Hepatocyte (in vitro differentiated cells): ENCODE measurements at regions not wholly inside any gene's neighbourhood (a gene's known extent, or its start where the extent isn't known, plus 50 kb on each side); places are given as distances from the start of the nearest gene placed in this dataset.

Experiments used
- DNase-seq: peaks from one replicate; pipeline ENCODE4 v3.0.0-alpha.2; 2016; ENCODE audit warnings: low spot score
- H2AFZ ChIP-seq: fragments of 200-600 bp; sonication (generic); 2 replicates; pipeline ENCODE4 v1.6.0; 2016; ENCODE audit warnings: antibody characterized with exemption, mild to moderate bottlenecking
- H3K27ac ChIP-seq: fragments of 200-600 bp; sonication (generic); 2 replicates; pipeline ENCODE4 v1.5.1; 2016; ENCODE audit warnings: mild to moderate bottlenecking
- H3K27me3 ChIP-seq: fragments of 200-600 bp; sonication (generic); 2 replicates; pipeline ENCODE4 v1.6.1; 2016
- H3K36me3 ChIP-seq: fragments of 200-600 bp; sonication (generic); replicated peaks from 2 replicates; pipeline ENCODE4 v1.5.1; 2016; ENCODE audit warnings: low read depth; ENCODE audit not compliant: insufficient read depth
- H3K4me1 ChIP-seq: fragments of 200-600 bp; sonication (generic); 2 replicates; pipeline ENCODE4 v1.5.1; 2016; ENCODE audit warnings: mild to moderate bottlenecking, moderate library complexity; ENCODE audit not compliant: insufficient read depth
- H3K4me2 ChIP-seq: fragments of 200-600 bp; sonication (generic); 2 replicates; pipeline ENCODE4 v1.6.0; 2016
- H3K4me3 ChIP-seq: fragments of 200-600 bp; sonication (generic); 2 replicates; pipeline ENCODE4 v1.5.1; 2016; ENCODE audit warnings: mild to moderate bottlenecking
- H3K79me2 ChIP-seq: fragments of 200-600 bp; sonication (generic); 2 replicates; pipeline ENCODE4 v1.6.0; 2017; ENCODE audit warnings: mild to moderate bottlenecking
- H3K9me2 ChIP-seq: fragments of 200-600 bp; sonication (generic); replicated peaks from 2 replicates; pipeline ENCODE4 v1.6.0; 2017; ENCODE audit warnings: mild to moderate bottlenecking; ENCODE audit not compliant: insufficient read depth
- H3K9me3 ChIP-seq: fragments of 200-600 bp; sonication (generic); 2 replicates; pipeline ENCODE4 v1.5.1; 2016; ENCODE audit warnings: low read depth, mild to moderate bottlenecking
- H4K20me1 ChIP-seq: fragments of 200-600 bp; sonication (generic); 2 replicates; pipeline ENCODE4 v1.6.0; 2016; ENCODE audit warnings: mild to moderate bottlenecking; ENCODE audit not compliant: insufficient read depth, poor library complexity, severe bottlenecking
- EZH2 ChIP-seq: fragments of 200-600 bp; sonication (generic); IDR thresholded peaks from 2 replicates; pipeline ENCODE4 v1.6.1; 2016; ENCODE audit warnings: antibody characterized with exemption, mild to moderate bottlenecking, borderline replicate concordance
- EZH2phosphoT487 ChIP-seq: fragments of 200-600 bp; sonication (generic); IDR thresholded peaks from one replicate; pipeline ENCODE4 v1.6.1; 2018; ENCODE audit warnings: antibody characterized with exemption, mild to moderate bottlenecking, low read depth, moderate library complexity; ENCODE audit not compliant: unreplicated experiment, severe bottlenecking
- whole genome bisulfite sequencing: methylation state at CpG from one replicate; pipeline ENCODE4 v1.1.6; 2016; ENCODE audit warnings: low lambda C conversion rate; ENCODE audit errors: missing lambda C conversion rate; 5-methylcytosine and 5-hydroxymethylcytosine counted together
- TF ChIP-seq, protein P1 (sequence below): fragments of 200-600 bp; sonication (generic); IDR thresholded peaks from 2 replicates; pipeline ENCODE4 v1.5.1; 2016; ENCODE audit warnings: antibody characterized with exemption, mild to moderate bottlenecking; ENCODE audit not compliant: poor library complexity

DNA sequence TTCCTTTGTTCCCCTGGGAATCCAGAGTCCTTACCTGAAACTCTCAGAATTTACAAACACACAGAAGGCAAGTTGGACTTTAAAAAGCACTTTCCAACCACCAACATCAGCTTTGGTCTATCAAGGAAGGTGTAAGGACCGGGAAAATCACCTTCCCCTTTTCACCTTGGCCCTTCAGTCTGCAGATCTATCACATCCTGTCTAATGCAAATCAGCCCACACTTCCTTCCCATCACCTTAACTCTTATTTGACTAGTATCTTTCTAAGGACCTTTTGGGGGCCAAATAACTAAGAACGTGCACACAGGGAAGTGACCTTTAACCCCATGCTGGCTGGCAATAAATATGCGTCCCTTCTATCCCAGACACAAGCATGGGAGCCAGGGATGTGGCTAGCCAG is 320.6 kb downstream of the ARRDC4 start:
- no peaks in the 10 kb centered on the region for H3K79me2 ChIP-seq
- DNase-seq, result no peak
- TF ChIP-seq EZH2 (no peak), EZH2phosphoT487 (no peak)
- no peaks in the 10 kb centered on the region for H3K36me3 ChIP-seq
- no peaks in the 10 kb centered on the region for H4K20me1 ChIP-seq
- H3K27ac ChIP-seq, result no peak overlapping the region
- H3K4me3 ChIP-seq, result no peak overlapping the region
- H2AFZ ChIP-seq, result no peak overlapping the region
- 45% methylated on average over 3 of the region's 3 CpGs for WGBS
- no peaks in the 10 kb centered on the region for H3K27me3 ChIP-seq
- no peaks in the 10 kb centered on the region for H3K9me3 ChIP-seq
- H3K9me2 ChIP-seq, result no peaks in the 10 kb centered on the region
- no peaks in the 10 kb centered on the region for H3K4me1 ChIP-seq
- no peak overlapping the region for H3K4me2 ChIP-seq

DNA sequence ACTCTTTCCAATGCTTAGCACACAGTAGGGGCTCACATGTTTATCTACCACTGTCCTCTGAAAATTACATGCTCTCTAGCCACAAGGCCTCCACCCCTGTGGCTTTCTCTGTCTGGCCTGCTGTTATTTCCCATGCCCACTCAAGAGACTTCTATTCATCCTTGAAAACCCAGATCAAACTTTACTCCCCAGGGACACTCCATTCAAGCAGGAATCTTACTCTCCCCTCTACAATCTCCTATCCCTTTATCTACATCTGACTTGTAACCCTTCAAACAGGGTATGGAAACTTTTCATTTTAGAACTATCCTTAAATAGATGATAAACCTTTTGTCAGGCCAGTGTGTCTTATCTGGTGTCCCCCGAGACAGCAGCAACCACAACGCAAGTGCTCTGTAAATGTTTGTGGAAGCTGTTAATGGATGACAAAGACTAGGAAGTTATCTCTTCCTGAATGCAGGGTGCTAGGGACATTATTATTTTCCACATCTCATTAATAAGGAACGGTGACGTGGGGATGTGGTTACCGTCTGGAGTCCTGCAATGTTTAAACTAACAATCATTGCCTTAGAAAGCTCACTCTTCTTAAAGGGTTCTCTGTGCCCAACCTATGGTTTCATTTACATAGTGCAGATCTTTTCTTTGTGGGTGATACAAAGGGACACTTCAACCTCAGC is 322.3 kb downstream of the ARRDC4 start:
- Histone ChIP-seq H4K20me1 (no peaks in the 10 kb centered on the region), H3K27ac (no peak overlapping the region), H3K4me2 (no peak overlapping the region), H3K4me1 (no peaks in the 10 kb centered on the region), H3K9me2 (no peaks in the 10 kb centered on the region), H2AFZ (no peak overlapping the region), H3K27me3 (no peaks in the 10 kb centered on the region), H3K4me3 (no peak overlapping the region), H3K9me3 (no peaks in the 10 kb centered on the region), H3K36me3 (no peaks in the 10 kb centered on the region), H3K79me2 (no peaks in the 10 kb centered on the region)
- no peak for TF ChIP-seq EZH2
- TF ChIP-seq EZH2phosphoT487, result no peak
- TF ChIP-seq, protein P1, sequence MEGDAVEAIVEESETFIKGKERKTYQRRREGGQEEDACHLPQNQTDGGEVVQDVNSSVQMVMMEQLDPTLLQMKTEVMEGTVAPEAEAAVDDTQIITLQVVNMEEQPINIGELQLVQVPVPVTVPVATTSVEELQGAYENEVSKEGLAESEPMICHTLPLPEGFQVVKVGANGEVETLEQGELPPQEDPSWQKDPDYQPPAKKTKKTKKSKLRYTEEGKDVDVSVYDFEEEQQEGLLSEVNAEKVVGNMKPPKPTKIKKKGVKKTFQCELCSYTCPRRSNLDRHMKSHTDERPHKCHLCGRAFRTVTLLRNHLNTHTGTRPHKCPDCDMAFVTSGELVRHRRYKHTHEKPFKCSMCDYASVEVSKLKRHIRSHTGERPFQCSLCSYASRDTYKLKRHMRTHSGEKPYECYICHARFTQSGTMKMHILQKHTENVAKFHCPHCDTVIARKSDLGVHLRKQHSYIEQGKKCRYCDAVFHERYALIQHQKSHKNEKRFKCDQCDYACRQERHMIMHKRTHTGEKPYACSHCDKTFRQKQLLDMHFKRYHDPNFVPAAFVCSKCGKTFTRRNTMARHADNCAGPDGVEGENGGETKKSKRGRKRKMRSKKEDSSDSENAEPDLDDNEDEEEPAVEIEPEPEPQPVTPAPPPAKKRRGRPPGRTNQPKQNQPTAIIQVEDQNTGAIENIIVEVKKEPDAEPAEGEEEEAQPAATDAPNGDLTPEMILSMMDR, result no peak
- 41% methylated on average over 5 of the region's 5 CpGs for WGBS
- DNase-seq, result no peak

DNA sequence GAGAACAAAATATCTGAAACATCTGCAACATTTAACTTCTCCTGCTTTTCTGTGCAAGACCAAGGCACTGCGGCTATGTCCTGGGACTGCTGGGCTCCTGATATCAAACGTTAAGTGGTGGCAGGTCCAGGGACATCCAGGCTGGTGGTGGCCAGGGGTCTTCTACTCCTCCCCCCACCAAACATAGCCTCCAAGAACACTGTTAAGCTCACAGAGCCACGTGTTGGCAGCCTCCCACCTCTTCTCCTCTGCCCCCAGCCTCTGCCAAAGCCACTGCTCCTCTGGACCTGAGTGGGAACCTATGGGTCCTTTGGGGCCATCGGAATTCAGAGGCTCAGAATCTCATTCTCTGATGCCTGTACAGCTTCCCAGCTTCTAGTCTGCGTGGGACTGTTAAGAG is 325.7 kb downstream of the ARRDC4 start:
- no peaks in the 10 kb centered on the region for H3K79me2 ChIP-seq
- H3K4me3 ChIP-seq, result no peak overlapping the region
- H3K27me3 ChIP-seq, result peaks cover 4% of the 10 kb centered on the region
- DNase-seq, result no peak
- H3K9me3 ChIP-seq, result no peaks in the 10 kb centered on the region
- H4K20me1 ChIP-seq, result no peaks in the 10 kb centered on the region
- 73% methylated on average over 5 of the region's 5 CpGs for WGBS
- no peak overlapping the region for H3K4me2 ChIP-seq
- no peak overlapping the region for H3K27ac ChIP-seq
- no peak overlapping the region for H2AFZ ChIP-seq
- H3K36me3 ChIP-seq, result no peaks in the 10 kb centered on the region
- TF ChIP-seq EZH2phosphoT487 (no peak), EZH2 (no peak)
- TF ChIP-seq, protein P1, result no peak
- H3K4me1 ChIP-seq, result no peaks in the 10 kb centered on the region
- H3K9me2 ChIP-seq, result no peaks in the 10 kb centered on the region

DNA sequence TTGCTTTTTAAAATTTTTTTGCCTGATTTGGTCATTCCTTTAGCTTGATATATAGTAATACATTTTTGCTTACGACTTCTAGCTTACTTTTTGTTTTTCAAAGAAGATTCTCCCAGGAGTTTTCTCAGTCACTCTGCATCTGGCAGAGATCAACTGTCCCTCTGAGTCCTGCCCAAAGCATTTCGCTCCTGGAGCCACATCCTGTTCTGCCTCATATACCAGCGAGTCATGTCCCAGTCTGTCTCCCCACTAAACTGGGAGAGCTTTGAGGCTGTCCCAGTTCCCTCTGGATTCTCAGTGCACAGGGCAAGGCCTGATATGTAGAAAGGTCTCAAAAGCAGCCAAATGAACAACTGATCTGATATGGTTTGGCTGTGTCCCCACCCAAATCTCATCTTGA is 326.3 kb downstream of the ARRDC4 start:
- peaks cover 11% of the 10 kb centered on the region for H3K27me3 ChIP-seq
- no peaks in the 10 kb centered on the region for H3K9me3 ChIP-seq
- WGBS, result 74% methylated on average over 3 of the region's 3 CpGs

More for the DNA sequence above, 326.3 kb downstream of the ARRDC4 start:
- Histone ChIP-seq H3K4me3 (no peak overlapping the region), H3K9me2 (no peaks in the 10 kb centered on the region), H3K4me2 (no peak overlapping the region), H3K27ac (no peak overlapping the region), H2AFZ (no peak overlapping the region), H3K4me1 (no peaks in the 10 kb centered on the region), H4K20me1 (no peaks in the 10 kb centered on the region), H3K79me2 (no peaks in the 10 kb centered on the region), H3K36me3 (no peaks in the 10 kb centered on the region)
- TF ChIP-seq, protein P1, result no peak
- TF ChIP-seq EZH2 (no peak), EZH2phosphoT487 (no peak)
- DNase-seq, result no peak
